ENCODE measurements at regions not wholly inside any gene's neighbourhood (a gene's known extent, or its start where the extent isn't known, plus 50 kb on each side); places are given as distances from the start of the nearest gene placed in this dataset.

DNA sequence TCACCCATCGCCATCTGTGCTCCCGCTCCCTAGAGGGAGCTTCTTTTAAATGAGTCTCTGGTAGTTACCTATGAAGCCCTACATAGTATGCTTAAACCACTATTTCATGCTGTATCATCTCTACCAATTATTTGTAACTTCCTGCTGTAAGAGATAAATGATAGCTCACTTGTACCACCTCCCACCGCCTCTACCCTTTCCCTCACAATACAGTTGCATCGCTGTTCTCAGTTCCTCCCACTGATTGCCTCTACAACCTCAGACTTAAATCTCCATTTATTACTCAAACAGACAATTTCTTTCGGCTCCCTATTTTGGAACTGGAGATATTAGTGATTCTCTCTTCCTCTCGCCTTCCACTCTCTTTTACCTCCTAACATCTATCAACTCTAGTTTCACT, 222.9 kb upstream of the ZC3H12C start:
- TF ChIP-seq POLR2AphosphoS5 (IDR thresholded peaks at IDR 0.05; ENCODE audit: low read depth, low read length), result no peak
- TF ChIP-seq POLR2A (IDR thresholded peaks at IDR 0.05; ENCODE audit: low read depth, low read length), result no peak
- no peak for TF ChIP-seq TAF1 (IDR thresholded peaks at IDR 0.05; ENCODE audit: low read depth, low read length)
- no peak for TF ChIP-seq POU2F2 (IDR thresholded peaks at IDR 0.05; ENCODE audit: low read depth, low read length)
